Panc1 (cell line): ENCODE measurements at regions not wholly inside any gene's neighbourhood (a gene's known extent, or its start where the extent isn't known, plus 50 kb on each side); places are given as distances from the start of the nearest gene placed in this dataset.

ENCODE experiments used
- ATAC-seq: fragments of 200-7000 bp; cut with Tn5 transposase; 2 replicates; pipeline ENCODE4 v1.9.1; 2020; ENCODE audit warnings: mild to moderate bottlenecking, moderate library complexity
- BruUV-seq: library from RNA; stranded (reverse); fragments of 400-500 nt; replicated peaks from 2 replicates; lab custom pipeline; 2021; lab: Mats Ljungman, UMichigan
- CTCF ChIA-PET: fragments of 300-600 bp; sonication (Branson Sonifier 250); formaldehyde crosslinking; loops from one replicate; lab custom pipeline; 2022; ENCODE audit warnings: antibody characterized with exemption; lab: Charles Lee
- POLR2A ChIA-PET: fragments of 300-600 bp; sonication (Branson Sonifier 250); formaldehyde crosslinking; loops from one replicate; lab custom pipeline; 2022; ENCODE audit warnings: antibody characterized with exemption; lab: Charles Lee
- DNase-seq: peaks from one replicate; pipeline ENCODE4 v3.0.0-alpha.2; 2010; ENCODE audit warnings: low read depth, low spot score
- H3K27ac ChIP-seq: 2 replicates; pipeline ENCODE4 v1.5.1; 2011; ENCODE audit warnings: mild to moderate bottlenecking, low read length, inconsistent platforms
- H3K27me3 ChIP-seq: fragments of 200-500 bp; sonication (Bioruptor generic); 2 replicates; pipeline ENCODE4 v1.6.0; 2014; ENCODE audit warnings: low read length, inconsistent platforms; ENCODE audit not compliant: control insufficient read depth, insufficient read depth
- H3K36me3 ChIP-seq: fragments of 200-500 bp; sonication (Bioruptor generic); 2 replicates; pipeline ENCODE4 v1.5.1; 2014; ENCODE audit warnings: inconsistent platforms, mild to moderate bottlenecking, low read length, moderate library complexity; ENCODE audit not compliant: control insufficient read depth, insufficient read depth
- H3K4me1 ChIP-seq: 2 replicates; pipeline ENCODE4 v1.5.1; 2011; ENCODE audit warnings: inconsistent platforms, mild to moderate bottlenecking, low read length, moderate library complexity; ENCODE audit not compliant: control insufficient read depth, insufficient read depth
- H3K4me3 ChIP-seq, 2 experiments: 2 replicates each; pipeline ENCODE4 v1.5.1; 2011 to 2012; ENCODE audit warnings: low read depth in 2 of 2, low read length in 2 of 2, mild to moderate bottlenecking in 2 of 2, inconsistent platforms in 1 of 2, moderate library complexity in 1 of 2
- H3K9me3 ChIP-seq: fragments of 200-500 bp; sonication (Bioruptor generic); 2 replicates; pipeline ENCODE4 v1.5.1; 2014; ENCODE audit warnings: low read depth, mild to moderate bottlenecking, inconsistent platforms, low read length, moderate library complexity; ENCODE audit not compliant: control insufficient read depth, insufficient read depth
- POLR2AphosphoS5 ChIP-seq: IDR thresholded peaks from 2 replicates; pipeline ENCODE4 v1.6.1; 2012; ENCODE audit warnings: mild to moderate bottlenecking, low read depth, low read length, moderate library complexity
- SIN3A ChIP-seq: IDR thresholded peaks from 2 replicates; pipeline ENCODE4 v1.6.1; 2012; ENCODE audit warnings: low read depth, mild to moderate bottlenecking, low read length, moderate library complexity, borderline replicate concordance; ENCODE audit not compliant: insufficient read depth
- TCF7L2 ChIP-seq: IDR thresholded peaks from 2 replicates; pipeline ENCODE4 v1.6.1; 2011; ENCODE audit warnings: mild to moderate bottlenecking, low read depth, low read length, inconsistent platforms
- in situ Hi-C: cut with HindIII; loops from 2 replicates; pipeline ENCODE4 v1.10.0; 2016; ENCODE audit warnings: low sequenced_read_pairs, low pct_unique_long_range_greater_than_20kb
- intact Hi-C: fragments of 100-400 bp; cut with micrococcal nuclease; formaldehyde crosslinking; loops from one replicate; pipeline ENCODE4 v1.10.0; 2022; ENCODE audit not compliant: unreplicated experiment
- TF ChIP-seq, protein P1 (sequence below), 2 experiments: IDR thresholded peaks; 2 replicates each; pipeline ENCODE4 v1.6.1; 2011 to 2012; ENCODE audit warnings: low read depth in 2 of 2, control low read depth in 1 of 2, low read length in 1 of 2, mild to moderate bottlenecking in 1 of 2, moderate library complexity in 1 of 2; ENCODE audit not compliant: insufficient read depth in 1 of 2
- TF ChIP-seq, protein P2 (sequence below): fragments of 450-650 bp; IDR thresholded peaks from 2 replicates; pipeline ENCODE4 v1.5.1; 2017; ENCODE audit warnings: mild to moderate bottlenecking

DNA sequence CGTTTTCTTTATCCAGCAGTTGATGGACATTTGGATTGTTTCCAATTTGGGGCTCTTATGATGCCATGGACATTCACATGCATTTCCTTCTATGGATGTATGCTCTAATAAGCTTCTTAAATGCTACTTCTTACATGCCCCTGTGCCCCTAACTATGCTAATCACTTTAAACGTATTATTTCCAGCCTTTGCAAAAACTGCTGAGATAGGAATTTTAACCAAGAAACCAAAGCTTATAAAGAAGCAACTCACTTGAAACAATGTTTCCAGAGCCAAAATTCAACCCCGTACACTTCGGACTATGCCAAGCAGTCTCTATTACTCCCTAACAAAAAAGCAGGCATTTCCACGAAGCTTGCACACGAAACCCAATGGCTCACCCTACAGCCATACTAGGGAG lies 545.6 kb upstream of the WWC1 start:
- no peaks in the 10 kb centered on the region for H3K4me1 ChIP-seq
- ChIA-PET POLR2A (no interaction called here), CTCF (no interaction called here)
- BruUV-seq: no TSS peak
- no peak overlapping the region for H3K27ac ChIP-seq
- DNase-seq: no peak
- in situ Hi-C loops: no loop called here
- no peaks in the 10 kb centered on the region for H3K36me3 ChIP-seq
- TF ChIP-seq, protein P1, sequence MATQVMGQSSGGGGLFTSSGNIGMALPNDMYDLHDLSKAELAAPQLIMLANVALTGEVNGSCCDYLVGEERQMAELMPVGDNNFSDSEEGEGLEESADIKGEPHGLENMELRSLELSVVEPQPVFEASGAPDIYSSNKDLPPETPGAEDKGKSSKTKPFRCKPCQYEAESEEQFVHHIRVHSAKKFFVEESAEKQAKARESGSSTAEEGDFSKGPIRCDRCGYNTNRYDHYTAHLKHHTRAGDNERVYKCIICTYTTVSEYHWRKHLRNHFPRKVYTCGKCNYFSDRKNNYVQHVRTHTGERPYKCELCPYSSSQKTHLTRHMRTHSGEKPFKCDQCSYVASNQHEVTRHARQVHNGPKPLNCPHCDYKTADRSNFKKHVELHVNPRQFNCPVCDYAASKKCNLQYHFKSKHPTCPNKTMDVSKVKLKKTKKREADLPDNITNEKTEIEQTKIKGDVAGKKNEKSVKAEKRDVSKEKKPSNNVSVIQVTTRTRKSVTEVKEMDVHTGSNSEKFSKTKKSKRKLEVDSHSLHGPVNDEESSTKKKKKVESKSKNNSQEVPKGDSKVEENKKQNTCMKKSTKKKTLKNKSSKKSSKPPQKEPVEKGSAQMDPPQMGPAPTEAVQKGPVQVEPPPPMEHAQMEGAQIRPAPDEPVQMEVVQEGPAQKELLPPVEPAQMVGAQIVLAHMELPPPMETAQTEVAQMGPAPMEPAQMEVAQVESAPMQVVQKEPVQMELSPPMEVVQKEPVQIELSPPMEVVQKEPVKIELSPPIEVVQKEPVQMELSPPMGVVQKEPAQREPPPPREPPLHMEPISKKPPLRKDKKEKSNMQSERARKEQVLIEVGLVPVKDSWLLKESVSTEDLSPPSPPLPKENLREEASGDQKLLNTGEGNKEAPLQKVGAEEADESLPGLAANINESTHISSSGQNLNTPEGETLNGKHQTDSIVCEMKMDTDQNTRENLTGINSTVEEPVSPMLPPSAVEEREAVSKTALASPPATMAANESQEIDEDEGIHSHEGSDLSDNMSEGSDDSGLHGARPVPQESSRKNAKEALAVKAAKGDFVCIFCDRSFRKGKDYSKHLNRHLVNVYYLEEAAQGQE (IDR thresholded peaks at IDR 0.05; ENCODE audit: insufficient read depth in 1 of 2, low read depth in 2 of 2, low read length in 1 of 2): no peak
- TF ChIP-seq POLR2AphosphoS5 (no peak), TCF7L2 (no peak), SIN3A (no peak)
- TF ChIP-seq, protein P2, sequence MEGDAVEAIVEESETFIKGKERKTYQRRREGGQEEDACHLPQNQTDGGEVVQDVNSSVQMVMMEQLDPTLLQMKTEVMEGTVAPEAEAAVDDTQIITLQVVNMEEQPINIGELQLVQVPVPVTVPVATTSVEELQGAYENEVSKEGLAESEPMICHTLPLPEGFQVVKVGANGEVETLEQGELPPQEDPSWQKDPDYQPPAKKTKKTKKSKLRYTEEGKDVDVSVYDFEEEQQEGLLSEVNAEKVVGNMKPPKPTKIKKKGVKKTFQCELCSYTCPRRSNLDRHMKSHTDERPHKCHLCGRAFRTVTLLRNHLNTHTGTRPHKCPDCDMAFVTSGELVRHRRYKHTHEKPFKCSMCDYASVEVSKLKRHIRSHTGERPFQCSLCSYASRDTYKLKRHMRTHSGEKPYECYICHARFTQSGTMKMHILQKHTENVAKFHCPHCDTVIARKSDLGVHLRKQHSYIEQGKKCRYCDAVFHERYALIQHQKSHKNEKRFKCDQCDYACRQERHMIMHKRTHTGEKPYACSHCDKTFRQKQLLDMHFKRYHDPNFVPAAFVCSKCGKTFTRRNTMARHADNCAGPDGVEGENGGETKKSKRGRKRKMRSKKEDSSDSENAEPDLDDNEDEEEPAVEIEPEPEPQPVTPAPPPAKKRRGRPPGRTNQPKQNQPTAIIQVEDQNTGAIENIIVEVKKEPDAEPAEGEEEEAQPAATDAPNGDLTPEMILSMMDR: no peak
- H3K27me3 ChIP-seq: no peaks in the 10 kb centered on the region
- H3K4me3 ChIP-seq: no peak overlapping the region
- H3K9me3 ChIP-seq: no peaks in the 10 kb centered on the region
- intact Hi-C loops: no loop called here
- no peak for ATAC-seq

DNA sequence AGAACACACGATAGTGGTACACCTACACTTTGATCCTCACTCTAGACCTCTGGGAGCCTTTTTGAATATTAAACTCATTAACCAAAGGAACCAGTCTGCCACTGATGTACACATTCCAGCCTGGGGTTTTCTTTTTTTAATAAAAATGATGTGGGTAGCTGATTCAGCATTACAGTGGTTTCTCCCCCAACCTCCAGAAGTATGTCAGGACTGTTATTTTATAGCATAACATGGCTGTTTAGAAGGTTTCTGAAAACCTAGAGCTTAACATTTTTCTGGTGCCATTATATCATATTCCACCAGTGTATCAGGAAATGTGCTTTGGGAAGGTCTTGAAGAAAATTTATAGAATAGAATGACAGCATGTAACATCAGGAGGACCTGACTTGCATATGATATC lies 540.9 kb upstream of the WWC1 start:
- H3K36me3 ChIP-seq: no peaks in the 10 kb centered on the region
- ChIA-PET POLR2A (no interaction called here), CTCF (no interaction called here)
- no peaks in the 10 kb centered on the region for H3K27me3 ChIP-seq
- intact Hi-C loops: no loop called here
- no peak overlapping the region for H3K4me3 ChIP-seq
- ATAC-seq (no peak), DNase-seq (no peak)
- BruUV-seq: no TSS peak
- TF ChIP-seq POLR2AphosphoS5 (no peak), SIN3A (no peak), TCF7L2 (no peak)
- TF ChIP-seq, protein P2: no peak
- TF ChIP-seq, protein P1 (IDR thresholded peaks at IDR 0.05; ENCODE audit: insufficient read depth in 1 of 2, low read depth in 2 of 2, low read length in 1 of 2): no peak
- in situ Hi-C loops: no loop called here
- H3K4me1 ChIP-seq: no peaks in the 10 kb centered on the region
- H3K27ac ChIP-seq: no peak overlapping the region
- no peaks in the 10 kb centered on the region for H3K9me3 ChIP-seq
